Activated CD4-positive, alpha-beta T cell treated with anti-CD3 and anti-CD28 coated beads, Interleukin-2, amount 10 ng/mL, durations not matched to agents 7 days and 5 days (primary cell): ENCODE measurements at regions not wholly inside any gene's neighbourhood (a gene's known extent, or its start where the extent isn't known, plus 50 kb on each side); places are given as distances from the start of the nearest gene placed in this dataset.

Source experiments
- CTCF ChIA-PET: fragments of 350-600 bp; sonication (Branson Sonifier 250); formaldehyde crosslinking; loops from one replicate; lab custom pipeline; 2021; ENCODE audit warnings: antibody characterized with exemption; lab: Charles Lee
- POLR2A ChIA-PET: fragments of 350-600 bp; sonication (Branson Sonifier 250); formaldehyde crosslinking; loops from one replicate; lab custom pipeline; 2021; ENCODE audit warnings: antibody characterized with exemption; lab: Charles Lee
- DNase-seq: peaks from one replicate; pipeline ENCODE4 v3.0.0-alpha.2; 2020
- H3K27ac Mint-ChIP-seq: one replicate; pipeline ENCODE4 v1.8.0; 2021; ENCODE audit warnings: mild to moderate bottlenecking, moderate library complexity, mixed read lengths
- H3K27me3 Mint-ChIP-seq: one replicate; pipeline ENCODE4 v1.8.0; 2021; ENCODE audit warnings: mixed read lengths
- H3K36me3 Mint-ChIP-seq: one replicate; pipeline ENCODE4 v1.8.0; 2021; ENCODE audit warnings: low read depth, mixed read lengths
- H3K4me1 Mint-ChIP-seq: one replicate; pipeline ENCODE4 v1.8.0; 2021; ENCODE audit warnings: mixed read lengths
- H3K4me3 Mint-ChIP-seq: one replicate; pipeline ENCODE4 v1.8.0; 2021; ENCODE audit warnings: mild to moderate bottlenecking, moderate library complexity, mixed read lengths
- H3K9me3 Mint-ChIP-seq: one replicate; pipeline ENCODE4 v1.8.0; 2021; ENCODE audit warnings: mixed read lengths

DNA sequence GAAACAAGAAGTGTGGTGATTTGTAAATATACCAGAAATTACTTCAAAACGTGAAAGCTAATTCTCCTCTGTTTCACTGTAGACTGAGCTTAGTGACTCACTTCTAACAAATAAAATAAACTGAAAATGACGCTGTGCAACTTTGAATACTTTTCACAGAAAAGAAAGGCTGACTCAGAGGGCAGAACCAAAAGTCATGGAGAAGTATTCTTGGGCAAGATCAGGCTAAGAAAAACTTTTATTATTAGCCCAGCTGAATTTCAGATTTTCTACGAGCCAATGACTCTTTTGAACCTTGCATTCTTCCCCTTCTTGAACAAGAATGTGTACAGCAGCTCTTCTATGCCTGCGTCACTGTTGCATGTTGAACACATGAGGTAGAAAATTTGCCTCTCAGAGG lies 527.3 kb upstream of the GHITM start:
- H3K4me3 Mint-ChIP-seq: no peak overlapping the region
- ChIA-PET POLR2A (no interaction called here), CTCF (no interaction called here)
- H3K27me3 Mint-ChIP-seq: no peaks in the 10 kb centered on the region
- H3K27ac Mint-ChIP-seq: no peak overlapping the region
- no peaks in the 10 kb centered on the region for H3K36me3 Mint-ChIP-seq
- no peaks in the 10 kb centered on the region for H3K9me3 Mint-ChIP-seq
- DNase-seq: no peak
- no peaks in the 10 kb centered on the region for H3K4me1 Mint-ChIP-seq

GRCh38 chr10:83612746-83613145 lies 526.6 kb upstream of the GHITM start:
- ChIA-PET CTCF (no interaction called here), POLR2A (no interaction called here)
- no peak for DNase-seq
- H3K9me3 Mint-ChIP-seq: no peaks in the 10 kb centered on the region
- no peaks in the 10 kb centered on the region for H3K27me3 Mint-ChIP-seq
- no peak overlapping the region for H3K27ac Mint-ChIP-seq
- no peak overlapping the region for H3K4me3 Mint-ChIP-seq
- H3K4me1 Mint-ChIP-seq: no peaks in the 10 kb centered on the region
- no peaks in the 10 kb centered on the region for H3K36me3 Mint-ChIP-seq

DNA sequence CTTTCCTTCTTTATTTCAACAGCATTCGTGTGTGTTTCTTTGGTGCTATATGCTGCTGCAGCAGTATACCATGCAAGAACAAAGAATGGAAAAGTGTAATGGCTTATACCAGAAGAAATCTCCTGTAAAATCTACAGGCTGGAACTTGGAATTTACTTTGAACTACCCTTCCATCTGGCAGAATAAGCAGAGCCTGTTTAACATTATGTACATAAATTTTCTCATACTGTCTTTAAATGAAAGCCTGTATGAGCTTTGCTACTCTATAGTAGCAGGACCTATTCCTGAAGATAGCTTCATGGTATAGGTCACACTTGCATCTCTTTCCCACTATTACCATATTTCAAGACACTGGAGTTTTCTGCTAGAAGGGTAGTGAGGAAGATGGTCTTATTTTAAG lies 522.1 kb upstream of the GHITM start:
- ChIA-PET CTCF (no interaction called here), POLR2A (no interaction called here)
- Mint-ChIP-seq H3K4me3 (no peak overlapping the region), H3K4me1 (no peaks in the 10 kb centered on the region), H3K9me3 (no peaks in the 10 kb centered on the region), H3K27ac (no peak overlapping the region), H3K27me3 (peaks cover 2% of the 10 kb centered on the region), H3K36me3 (no peaks in the 10 kb centered on the region)
- DNase-seq: no peak

- Mint-ChIP-seq H3K27me3 (peaks cover 2% of the 10 kb centered on the region), H3K9me3 (no peaks in the 10 kb centered on the region), H3K4me3 (no peak overlapping the region), H3K4me1 (no peaks in the 10 kb centered on the region), H3K27ac (no peak overlapping the region), H3K36me3 (no peaks in the 10 kb centered on the region)
- POLR2A ChIA-PET: no interaction called here
- no peak for DNase-seq
- CTCF ChIA-PET: no interaction called here
Observed at GRCh38 chr10:83617692-83618545, 521.4 kb upstream of the GHITM start.

DNA sequence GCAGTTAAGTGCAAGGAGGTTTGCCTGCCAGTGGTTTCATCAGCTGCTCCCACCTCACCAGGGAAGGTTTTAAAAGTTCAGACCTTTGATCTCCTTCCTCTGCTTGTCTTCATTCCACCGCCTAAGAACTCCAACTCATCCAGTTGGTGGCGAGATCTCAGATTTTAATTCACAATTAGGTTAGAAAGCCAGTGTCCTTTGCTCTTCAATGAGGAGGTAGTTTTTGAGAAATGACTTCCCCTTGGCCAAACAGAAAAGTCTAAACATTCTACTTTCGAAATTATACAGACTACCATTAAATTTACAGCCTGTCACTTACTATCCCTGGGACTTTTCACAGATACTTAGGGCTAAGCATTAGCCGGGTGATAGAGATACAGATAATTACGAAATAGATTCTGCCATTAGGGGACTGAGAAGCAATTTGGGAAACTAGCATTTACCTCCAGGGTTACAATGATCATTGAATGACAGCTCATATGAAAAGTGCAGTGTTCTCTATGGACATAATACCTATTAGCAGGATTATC lies 513.4 kb upstream of the GHITM start:
- no peak overlapping the region for H3K27ac Mint-ChIP-seq
- H3K9me3 Mint-ChIP-seq: peaks cover 6% of the 10 kb centered on the region
- no peaks in the 10 kb centered on the region for H3K4me1 Mint-ChIP-seq
- H3K4me3 Mint-ChIP-seq: no peak overlapping the region
- H3K27me3 Mint-ChIP-seq: no peaks in the 10 kb centered on the region
- H3K36me3 Mint-ChIP-seq: no peaks in the 10 kb centered on the region
- DNase-seq: no peak
- POLR2A ChIA-PET: no interaction called here
- CTCF ChIA-PET: no interaction called here

GRCh38 chr10:83632701-83633100 lies 506.6 kb upstream of the GHITM start:
- no peak for DNase-seq
- Mint-ChIP-seq H3K4me1 (no peaks in the 10 kb centered on the region), H3K27me3 (no peaks in the 10 kb centered on the region), H3K36me3 (no peaks in the 10 kb centered on the region), H3K27ac (no peak overlapping the region), H3K4me3 (no peak overlapping the region), H3K9me3 (peaks cover 4% of the 10 kb centered on the region)
- POLR2A ChIA-PET: no interaction called here
- CTCF ChIA-PET: no interaction called here

DNA sequence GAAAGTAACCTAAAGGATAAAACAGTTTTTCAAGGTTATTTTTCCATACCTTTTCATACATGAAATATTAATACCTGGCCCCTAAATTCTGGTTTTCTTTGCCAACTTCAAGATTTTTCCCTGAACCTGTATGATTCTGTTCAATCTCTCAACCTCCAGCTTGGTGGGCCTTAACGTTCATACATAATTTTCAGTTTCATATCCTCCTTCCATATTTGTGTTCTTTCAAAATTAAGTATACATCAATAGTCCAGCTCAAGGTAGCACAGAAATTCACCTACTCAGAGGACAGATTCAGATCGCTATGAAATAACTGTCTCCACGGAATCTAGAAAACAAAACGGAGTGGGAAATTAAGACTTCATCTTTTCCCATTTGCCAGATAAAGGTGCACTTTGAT lies 505.8 kb upstream of the GHITM start:
- no peak for DNase-seq
- CTCF ChIA-PET: no interaction called here
- no peak overlapping the region for H3K4me3 Mint-ChIP-seq
- H3K36me3 Mint-ChIP-seq: no peaks in the 10 kb centered on the region
- H3K27me3 Mint-ChIP-seq: no peaks in the 10 kb centered on the region
- peaks cover 4% of the 10 kb centered on the region for H3K9me3 Mint-ChIP-seq
- no peaks in the 10 kb centered on the region for H3K4me1 Mint-ChIP-seq
- POLR2A ChIA-PET: no interaction called here
- H3K27ac Mint-ChIP-seq: no peak overlapping the region

GRCh38 chr10:83636826-83637225 lies 502.5 kb upstream of the GHITM start:
- H3K36me3 Mint-ChIP-seq: no peaks in the 10 kb centered on the region
- no peaks in the 10 kb centered on the region for H3K9me3 Mint-ChIP-seq
- H3K27me3 Mint-ChIP-seq: no peaks in the 10 kb centered on the region
- no peak overlapping the region for H3K27ac Mint-ChIP-seq
- CTCF ChIA-PET: no interaction called here
- no peaks in the 10 kb centered on the region for H3K4me1 Mint-ChIP-seq
- POLR2A ChIA-PET: no interaction called here
- H3K4me3 Mint-ChIP-seq: no peak overlapping the region
- no peak for DNase-seq

- Mint-ChIP-seq H3K4me3 (no peak overlapping the region), H3K9me3 (no peaks in the 10 kb centered on the region), H3K4me1 (no peaks in the 10 kb centered on the region), H3K27me3 (no peaks in the 10 kb centered on the region), H3K27ac (no peak overlapping the region), H3K36me3 (no peaks in the 10 kb centered on the region)
- CTCF ChIA-PET: no interaction called here
- POLR2A ChIA-PET: no interaction called here
- DNase-seq: no peak
Observed at GRCh38 chr10:83647526-83647925, 491.8 kb upstream of the GHITM start.

- no peak for DNase-seq
- no peak overlapping the region for H3K27ac Mint-ChIP-seq
Observed at GRCh38 chr10:83648201-83648600, 491.1 kb upstream of the GHITM start.

DNA sequence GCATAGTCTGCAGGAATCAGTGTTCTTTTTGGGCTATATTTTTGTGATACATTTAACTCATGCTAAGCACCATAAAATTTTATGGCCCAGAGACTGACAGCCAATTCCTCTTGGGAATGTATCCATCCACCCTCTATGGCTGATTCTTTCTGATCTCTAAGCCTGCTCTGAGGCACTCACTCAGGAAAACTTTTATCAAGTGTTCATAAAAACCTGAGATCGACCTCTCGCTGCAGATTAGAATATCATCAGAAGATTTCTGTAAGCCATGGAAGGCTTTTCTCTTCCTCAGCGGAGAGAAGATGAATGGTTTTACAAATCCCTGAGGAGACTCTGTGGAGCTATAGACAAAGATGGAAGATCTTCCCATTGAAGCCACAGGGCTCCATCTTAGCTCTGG lies 489.8 kb upstream of the GHITM start:
- no peak overlapping the region for H3K27ac Mint-ChIP-seq
- POLR2A ChIA-PET: no interaction called here
- no peaks in the 10 kb centered on the region for H3K36me3 Mint-ChIP-seq
- H3K27me3 Mint-ChIP-seq: no peaks in the 10 kb centered on the region
- H3K9me3 Mint-ChIP-seq: no peaks in the 10 kb centered on the region
- CTCF ChIA-PET: no interaction called here
- DNase-seq: no peak
- H3K4me1 Mint-ChIP-seq: no peaks in the 10 kb centered on the region
- no peak overlapping the region for H3K4me3 Mint-ChIP-seq

More at GRCh38 chr10:83648201-83648600, 491.1 kb upstream of the GHITM start:
- Mint-ChIP-seq H3K4me1 (no peaks in the 10 kb centered on the region), H3K9me3 (no peaks in the 10 kb centered on the region), H3K4me3 (no peak overlapping the region), H3K36me3 (no peaks in the 10 kb centered on the region), H3K27me3 (no peaks in the 10 kb centered on the region)
- CTCF ChIA-PET: no interaction called here
- POLR2A ChIA-PET: no interaction called here

DNA sequence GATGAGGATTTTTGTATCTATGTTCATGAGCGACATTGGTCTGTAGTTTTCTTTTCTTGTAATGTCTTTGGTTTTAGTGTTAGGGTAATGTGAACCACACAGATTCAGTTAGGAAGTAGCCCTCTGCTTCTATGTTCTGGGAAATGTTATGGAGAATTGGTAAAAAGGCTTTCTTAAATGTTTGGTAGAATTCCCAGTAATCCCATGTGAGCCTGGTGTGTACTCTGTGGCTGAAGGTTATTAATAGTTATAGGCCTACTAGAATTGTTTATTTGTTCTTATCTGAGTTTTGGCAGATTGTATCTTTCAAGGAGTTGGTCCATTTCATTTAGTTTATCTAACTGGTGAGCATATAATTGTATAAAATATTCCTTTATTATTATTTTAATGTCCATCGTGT lies 484.6 kb upstream of the GHITM start:
- H3K4me1 Mint-ChIP-seq: no peaks in the 10 kb centered on the region
- CTCF ChIA-PET: no interaction called here
- no peaks in the 10 kb centered on the region for H3K9me3 Mint-ChIP-seq
- H3K27ac Mint-ChIP-seq: no peak overlapping the region
- H3K4me3 Mint-ChIP-seq: no peak overlapping the region
- no peaks in the 10 kb centered on the region for H3K36me3 Mint-ChIP-seq
- no peaks in the 10 kb centered on the region for H3K27me3 Mint-ChIP-seq
- no peak for DNase-seq
- POLR2A ChIA-PET: no interaction called here

GRCh38 chr10:83656924-83657323 lies 482.4 kb upstream of the GHITM start:
- POLR2A ChIA-PET: no interaction called here
- no peak for DNase-seq

DNA sequence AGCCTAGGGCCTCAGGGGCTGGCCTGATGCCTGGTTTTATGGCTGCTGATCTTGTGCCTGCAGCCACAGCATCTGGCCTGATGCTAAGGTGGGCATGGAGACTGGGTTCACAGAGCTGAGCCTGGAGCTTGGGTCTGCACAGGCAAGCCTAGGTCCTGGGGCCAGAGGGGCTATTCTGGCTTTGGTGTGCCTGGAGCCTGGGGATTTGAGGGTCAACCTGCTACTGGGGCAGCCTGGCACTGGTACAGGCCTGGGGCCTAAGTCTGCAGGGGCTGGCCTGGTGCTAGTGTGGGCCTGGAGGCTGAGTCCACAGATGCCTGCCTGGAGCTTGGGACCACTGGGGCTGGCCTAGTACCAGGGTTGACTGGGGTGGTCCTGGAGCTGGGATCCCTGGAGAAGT lies 481.8 kb upstream of the GHITM start:
- Mint-ChIP-seq H3K9me3 (no peaks in the 10 kb centered on the region), H3K27me3 (no peaks in the 10 kb centered on the region), H3K4me3 (no peak overlapping the region), H3K27ac (no peak overlapping the region), H3K4me1 (no peaks in the 10 kb centered on the region), H3K36me3 (no peaks in the 10 kb centered on the region)
- ChIA-PET POLR2A (no interaction called here), CTCF (no interaction called here)
- no peak for DNase-seq

More at GRCh38 chr10:83656924-83657323, 482.4 kb upstream of the GHITM start:
- Mint-ChIP-seq H3K4me3 (no peak overlapping the region), H3K27me3 (no peaks in the 10 kb centered on the region), H3K36me3 (no peaks in the 10 kb centered on the region), H3K4me1 (no peaks in the 10 kb centered on the region), H3K27ac (no peak overlapping the region), H3K9me3 (no peaks in the 10 kb centered on the region)
- CTCF ChIA-PET: no interaction called here
